Kidney epithelial cell (primary cell): ENCODE measurements at regions not wholly inside any gene's neighbourhood (a gene's known extent, or its start where the extent isn't known, plus 50 kb on each side); places are given as distances from the start of the nearest gene placed in this dataset.

Experiments
- DNase-seq: peaks from one replicate; pipeline ENCODE4 v3.0.0-alpha.2; 2010; ENCODE audit warnings: low read depth
- H3K27me3 ChIP-seq: 2 replicates; pipeline ENCODE4 v1.6.0; 2011; ENCODE audit warnings: low read length; ENCODE audit not compliant: control insufficient read depth, insufficient read depth
- H3K36me3 ChIP-seq: 2 replicates; pipeline ENCODE4 v1.5.1; 2011; ENCODE audit warnings: low read length; ENCODE audit not compliant: control insufficient read depth, insufficient read depth
- H3K4me3 ChIP-seq: 2 replicates; pipeline ENCODE4 v1.5.1; 2011; ENCODE audit warnings: low read depth, mild to moderate bottlenecking, control low read depth, low read length
- CTCF ChIP-seq: IDR thresholded peaks from 2 replicates; pipeline ENCODE4 v1.5.1; 2011; ENCODE audit warnings: mild to moderate bottlenecking, moderate library complexity, low read length, control low read depth, inconsistent platforms; ENCODE audit not compliant: insufficient read depth, poor library complexity, severe bottlenecking

GRCh38 chr10:118944959-118945633 is 84.4 kb upstream of the NANOS1 start:
- TF ChIP-seq CTCF: no peak
- Histone ChIP-seq H3K36me3 (no peaks in the 10 kb centered on the region), H3K27me3 (no peaks in the 10 kb centered on the region), H3K4me3 (no peak overlapping the region)
- no peak for DNase-seq

GRCh38 chr10:118948786-118949185 is 80.7 kb upstream of the NANOS1 start:
- Histone ChIP-seq H3K4me3 (no peak overlapping the region), H3K36me3 (no peaks in the 10 kb centered on the region), H3K27me3 (peaks cover 2% of the 10 kb centered on the region)
- no peak for DNase-seq
- no peak for TF ChIP-seq CTCF

GRCh38 chr10:118950190-118950680 is 79.3 kb upstream of the NANOS1 start:
- TF ChIP-seq CTCF: no peak
- H3K4me3 ChIP-seq: no peak overlapping the region
- DNase-seq: no peak
- H3K27me3 ChIP-seq: peaks cover 2% of the 10 kb centered on the region
- H3K36me3 ChIP-seq: no peaks in the 10 kb centered on the region

DNA sequence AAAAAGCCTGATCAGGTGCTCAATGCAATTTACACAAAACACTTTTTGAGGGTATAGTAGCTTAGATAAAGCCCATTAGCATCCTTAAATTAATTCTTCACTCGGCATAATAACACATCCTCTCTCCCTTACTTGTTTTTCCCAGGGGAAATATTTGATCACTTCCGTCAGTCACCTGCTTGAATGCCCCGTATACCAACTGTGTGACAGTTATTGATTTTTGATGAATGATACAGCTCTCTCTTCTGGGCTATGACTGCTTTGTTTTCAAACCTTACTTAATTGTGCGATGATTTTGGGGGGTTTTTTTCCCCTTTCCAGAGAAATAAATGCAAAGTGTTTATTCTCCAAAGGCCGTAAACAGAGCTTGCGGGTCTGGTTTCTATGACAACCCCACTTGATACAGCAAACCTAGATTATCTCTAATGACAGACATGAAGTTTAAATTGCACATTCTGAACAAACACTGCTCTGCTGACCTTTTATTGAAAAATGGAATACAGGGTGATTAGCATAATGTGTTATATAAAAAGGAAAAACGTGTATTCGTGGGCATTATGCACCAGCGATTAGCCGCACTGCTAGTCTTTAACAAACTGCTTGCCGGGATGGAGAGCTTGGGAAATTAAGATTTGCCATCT is 78.4 kb upstream of the NANOS1 start:
- H3K36me3 ChIP-seq: no peaks in the 10 kb centered on the region
- TF ChIP-seq CTCF: no peak
- DNase-seq: no peak
- H3K4me3 ChIP-seq: no peak overlapping the region
- H3K27me3 ChIP-seq: peaks cover 2% of the 10 kb centered on the region

DNA sequence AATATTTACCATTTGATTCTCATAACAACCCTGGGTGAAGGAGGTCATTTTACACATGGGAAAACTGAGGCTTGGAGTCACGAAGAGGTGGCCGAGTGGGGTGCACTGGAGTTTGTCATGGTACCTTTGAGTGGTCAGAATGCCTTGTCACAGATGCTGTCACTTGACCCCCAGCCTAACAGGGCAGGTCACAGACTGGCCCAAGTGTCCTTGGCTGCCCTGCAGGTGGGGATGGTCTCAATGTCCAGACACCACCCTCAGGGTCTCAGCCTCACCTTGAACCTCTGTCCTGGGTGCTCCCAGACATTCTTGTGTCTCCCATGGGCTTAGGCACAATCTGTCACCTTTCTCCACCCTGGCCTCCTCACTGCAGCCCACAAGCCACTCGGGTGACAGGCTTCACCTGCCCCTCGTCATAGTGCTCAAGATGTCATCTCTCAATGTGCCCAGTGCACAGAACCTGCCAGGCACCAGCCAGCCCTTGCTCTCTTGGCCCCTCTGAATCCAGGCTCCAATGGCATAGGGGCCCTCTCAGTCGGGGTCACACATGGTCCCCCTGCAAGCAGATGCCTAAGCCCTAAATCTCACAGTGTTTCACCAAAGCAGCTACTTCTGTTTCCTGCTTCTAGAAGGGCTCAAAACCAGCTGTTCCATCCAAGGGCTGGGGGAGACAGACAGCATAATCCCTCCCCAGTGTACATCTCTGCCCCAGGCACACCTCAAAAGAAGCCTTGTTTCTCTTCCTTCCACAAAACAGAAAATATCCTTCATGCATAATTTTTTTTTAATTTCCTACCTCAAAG is 76.8 kb upstream of the NANOS1 start:
- TF ChIP-seq CTCF: no peak
- Histone ChIP-seq H3K27me3 (peaks cover 2% of the 10 kb centered on the region), H3K36me3 (no peaks in the 10 kb centered on the region), H3K4me3 (no peak overlapping the region)
- no peak for DNase-seq
